BE2C (cell line): ENCODE measurements at regions not wholly inside any gene's neighbourhood (a gene's known extent, or its start where the extent isn't known, plus 50 kb on each side); places are given as distances from the start of the nearest gene placed in this dataset.

Experiments
- DNase-seq: peaks from one replicate; pipeline ENCODE4 v3.0.0-alpha.2; 2020
- H3K27me3 ChIP-seq: fragments of 250-450 bp; sonication (Bioruptor Pico); 2 replicates; pipeline ENCODE4 v1.5.1; 2020; ENCODE audit warnings: mild to moderate bottlenecking
- H3K36me3 ChIP-seq: fragments of 250-450 bp; sonication (Bioruptor Pico); 2 replicates; pipeline ENCODE4 v1.5.1; 2020; ENCODE audit warnings: mild to moderate bottlenecking
- H3K4me1 ChIP-seq: fragments of 250-450 bp; sonication (Bioruptor Pico); 2 replicates; pipeline ENCODE4 v1.5.1; 2020
- H3K4me3 ChIP-seq: 2 replicates; pipeline ENCODE4 v1.5.1; 2011; ENCODE audit warnings: low read depth, low read length
- H3K9me3 ChIP-seq: fragments of 250-450 bp; sonication (Bioruptor Pico); 2 replicates; pipeline ENCODE4 v1.5.1; 2020
- CTCF ChIP-seq: IDR thresholded peaks from 2 replicates; pipeline ENCODE4 v1.5.1; 2012; ENCODE audit warnings: mild to moderate bottlenecking, low read depth, low read length

- H3K9me3 ChIP-seq = no peaks in the 10 kb centered on the region; the same call in 1 of the 2 replicates
- no peaks in the 10 kb centered on the region for H3K4me1 ChIP-seq
- DNase-seq = no peak
- no peak overlapping the region for H3K4me3 ChIP-seq
- H3K27me3 ChIP-seq = no peaks in the 10 kb centered on the region
- H3K36me3 ChIP-seq = no peaks in the 10 kb centered on the region
- no peak for TF ChIP-seq CTCF
Observed at GRCh38 chr14:82778601-82779000, 1244.9 kb upstream of the SEL1L start.

GRCh38 chr14:82779301-82779700, 1245.6 kb upstream of the SEL1L start:
- no peaks in the 10 kb centered on the region for H3K4me1 ChIP-seq
- no peaks in the 10 kb centered on the region for H3K27me3 ChIP-seq
- H3K4me3 ChIP-seq = no peak overlapping the region
- no peak for DNase-seq
- no peak for TF ChIP-seq CTCF
- H3K9me3 ChIP-seq = no peaks in the 10 kb centered on the region
- no peaks in the 10 kb centered on the region for H3K36me3 ChIP-seq

GRCh38 chr14:82785756-82786482, 1252.3 kb upstream of the SEL1L start:
- Histone ChIP-seq H3K9me3 (no peaks in the 10 kb centered on the region), H3K4me1 (no peaks in the 10 kb centered on the region)
- DNase-seq = no peak

GRCh38 chr14:82786483-82786880, 1252.8 kb upstream of the SEL1L start:
- DNase-seq = no peak
- no peaks in the 10 kb centered on the region for H3K9me3 ChIP-seq
- H3K4me3 ChIP-seq = no peak overlapping the region
- H3K4me1 ChIP-seq = no peaks in the 10 kb centered on the region
- H3K36me3 ChIP-seq = no peaks in the 10 kb centered on the region
- H3K27me3 ChIP-seq = no peaks in the 10 kb centered on the region
- TF ChIP-seq CTCF = no peak

More at GRCh38 chr14:82785756-82786482, 1252.3 kb upstream of the SEL1L start:
- no peak for TF ChIP-seq CTCF
- H3K36me3 ChIP-seq = no peaks in the 10 kb centered on the region
- H3K27me3 ChIP-seq = no peaks in the 10 kb centered on the region
- H3K4me3 ChIP-seq = no peak overlapping the region

GRCh38 chr14:82796086-82796485, 1262.4 kb upstream of the SEL1L start:
- H3K27me3 ChIP-seq = no peaks in the 10 kb centered on the region
- TF ChIP-seq CTCF = no peak
- H3K4me3 ChIP-seq = no peak overlapping the region
- H3K36me3 ChIP-seq = no peaks in the 10 kb centered on the region
- DNase-seq = no peak
- no peaks in the 10 kb centered on the region for H3K9me3 ChIP-seq
- H3K4me1 ChIP-seq = no peaks in the 10 kb centered on the region

GRCh38 chr14:82798276-82798675, 1264.6 kb upstream of the SEL1L start:
- no peaks in the 10 kb centered on the region for H3K9me3 ChIP-seq
- TF ChIP-seq CTCF = no peak
- H3K27me3 ChIP-seq = no peaks in the 10 kb centered on the region
- H3K4me1 ChIP-seq = no peaks in the 10 kb centered on the region
- H3K36me3 ChIP-seq = no peaks in the 10 kb centered on the region
- DNase-seq = no peak
- H3K4me3 ChIP-seq = no peak overlapping the region
